ENCODE measurements at regions not wholly inside any gene's neighbourhood (a gene's known extent, or its start where the extent isn't known, plus 50 kb on each side); places are given as distances from the start of the nearest gene placed in this dataset.

DNA sequence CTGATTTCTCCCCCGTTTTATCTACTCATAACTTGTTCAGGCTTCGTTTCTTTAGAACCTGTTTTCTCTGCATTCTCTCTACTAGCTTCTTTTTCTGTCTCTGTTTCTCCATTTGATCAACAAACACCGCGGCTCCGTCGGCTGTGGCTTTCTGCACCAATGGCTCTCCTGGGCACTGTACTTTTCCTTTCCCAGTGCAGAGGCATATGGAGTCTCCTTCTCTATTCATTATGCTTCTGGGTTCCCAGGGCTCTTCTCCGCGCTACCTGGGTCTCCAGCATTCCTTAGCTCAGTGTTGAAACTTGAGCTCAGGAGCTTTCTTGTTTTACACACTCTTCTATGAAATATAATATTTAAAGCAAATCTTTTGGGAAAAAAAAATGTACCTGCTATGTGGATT, 196.6 kb upstream of the SOX11 start:
- Histone ChIP-seq H3K4me2 (ENCODE audit: low read depth, low read length) (no peak overlapping the region), H3K27me3 (ENCODE audit: control insufficient read depth in 1 of 2, insufficient read depth in 2 of 2, low read length in 2 of 2) (no peaks in the 10 kb centered on the region; a peak in 1 of 5 replicates), H3K36me3 (replicated peaks in 1 of 2; ENCODE audit: control insufficient read depth in 1 of 2, insufficient read depth in 2 of 2, low read length in 2 of 2) (no peaks in the 10 kb centered on the region), H3K9ac (ENCODE audit: insufficient read depth, low read depth, low read length) (no peak overlapping the region), H3K9me3 (ENCODE audit: low read length) (no peaks in the 10 kb centered on the region), H3K79me2 (ENCODE audit: insufficient read depth, low read length) (no peaks in the 10 kb centered on the region), H3K4me3 (replicated peaks in 1 of 3; ENCODE audit: insufficient read depth in 1 of 3, low read depth in 2 of 3, low read length in 3 of 3) (no peak overlapping the region), H3K27ac (ENCODE audit: extremely low read length, insufficient read depth, low read length) (no peak overlapping the region), H3K4me1 (ENCODE audit: insufficient read depth, low read length) (no peaks in the 10 kb centered on the region), H4K20me1 (ENCODE audit: insufficient read depth, low read length) (no peaks in the 10 kb centered on the region), H2AFZ (ENCODE audit: low read length) (no peak overlapping the region)
- WGBS (ENCODE audit: low lambda C conversion rate) = 8% methylated on average over 8 of the region's 8 CpGs
- no peak for DNase-seq (ENCODE audit: low spot score)
- ChIA-PET POLR2A (no interaction called here), CTCF (ENCODE audit: low intra/inter-chr PET ratio, low total read pairs) (no interaction called here)
- intact Hi-C loops (cut with micrococcal nuclease; ENCODE audit: unreplicated experiment) = no loop called here
- ATAC-seq = no peak
- BruUV-seq (replicated peaks) = no TSS peak
- in situ Hi-C loops (cut with HindIII; ENCODE audit: extremely low pct_ligation_motif_present, low pct_unique_long_range_greater_than_20kb) = no loop called here
- no peak for FAIRE-seq
- no peak for TF ChIP-seq MEF2D (CRISPR knock-in tag; IDR thresholded peaks at IDR 0.05)
- TF ChIP-seq RAD21 (CRISPR knock-in tag; IDR thresholded peaks at IDR 0.05) = no peak
- TF ChIP-seq MIER2 (CRISPR knock-in tag; IDR thresholded peaks at IDR 0.05) = no peak
- no peak for TF ChIP-seq FOXO1 (CRISPR knock-in tag; IDR thresholded peaks at IDR 0.05)
- TF ChIP-seq, protein P1, sequence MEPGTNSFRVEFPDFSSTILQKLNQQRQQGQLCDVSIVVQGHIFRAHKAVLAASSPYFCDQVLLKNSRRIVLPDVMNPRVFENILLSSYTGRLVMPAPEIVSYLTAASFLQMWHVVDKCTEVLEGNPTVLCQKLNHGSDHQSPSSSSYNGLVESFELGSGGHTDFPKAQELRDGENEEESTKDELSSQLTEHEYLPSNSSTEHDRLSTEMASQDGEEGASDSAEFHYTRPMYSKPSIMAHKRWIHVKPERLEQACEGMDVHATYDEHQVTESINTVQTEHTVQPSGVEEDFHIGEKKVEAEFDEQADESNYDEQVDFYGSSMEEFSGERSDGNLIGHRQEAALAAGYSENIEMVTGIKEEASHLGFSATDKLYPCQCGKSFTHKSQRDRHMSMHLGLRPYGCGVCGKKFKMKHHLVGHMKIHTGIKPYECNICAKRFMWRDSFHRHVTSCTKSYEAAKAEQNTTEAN (CRISPR knock-in tag; conservative IDR thresholded peaks at IDR 0.05) = no peak
- TF ChIP-seq, protein P2, sequence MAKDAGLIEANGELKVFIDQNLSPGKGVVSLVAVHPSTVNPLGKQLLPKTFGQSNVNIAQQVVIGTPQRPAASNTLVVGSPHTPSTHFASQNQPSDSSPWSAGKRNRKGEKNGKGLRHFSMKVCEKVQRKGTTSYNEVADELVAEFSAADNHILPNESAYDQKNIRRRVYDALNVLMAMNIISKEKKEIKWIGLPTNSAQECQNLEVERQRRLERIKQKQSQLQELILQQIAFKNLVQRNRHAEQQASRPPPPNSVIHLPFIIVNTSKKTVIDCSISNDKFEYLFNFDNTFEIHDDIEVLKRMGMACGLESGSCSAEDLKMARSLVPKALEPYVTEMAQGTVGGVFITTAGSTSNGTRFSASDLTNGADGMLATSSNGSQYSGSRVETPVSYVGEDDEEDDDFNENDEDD (CRISPR knock-in tag; IDR thresholded peaks at IDR 0.05; ENCODE audit: borderline replicate concordance) = no peak
- no peak for TF ChIP-seq SALL2 (CRISPR knock-in tag; IDR thresholded peaks at IDR 0.05)
- no peak for TF ChIP-seq NFKB2 (CRISPR knock-in tag; IDR thresholded peaks at IDR 0.05; ENCODE audit: borderline replicate concordance)
- no peak for TF ChIP-seq ZNF746 (CRISPR knock-in tag; IDR thresholded peaks at IDR 0.05)
- no peak for TF ChIP-seq TP53 (CRISPR knock-in tag; conservative IDR thresholded peaks at IDR 0.05)
- TF ChIP-seq ZNF788 (CRISPR knock-in tag; IDR thresholded peaks at IDR 0.05; ENCODE audit: borderline replicate concordance) = no peak
- no peak for TF ChIP-seq MBD4 (IDR thresholded peaks at IDR 0.05; ENCODE audit: borderline replicate concordance, low read length)
- TF ChIP-seq ZNF737 (CRISPR knock-in tag; IDR thresholded peaks at IDR 0.05; ENCODE audit: borderline replicate concordance) = no peak
